GM21526 (cell line): ENCODE measurements at regions not wholly inside any gene's neighbourhood (a gene's known extent, or its start where the extent isn't known, plus 50 kb on each side); places are given as distances from the start of the nearest gene placed in this dataset.
"Not testable (repeated sequence)": the region's sequence is repeated elsewhere in the genome, so short reads cannot be mapped to it uniquely, and the experiment has no call there.

Experiments
- ATAC-seq: cut with Tn5 transposase; IDR thresholded peaks from one replicate; pipeline ENCODE4 v1.9.1; 2021; ENCODE audit warnings: moderate library complexity; ENCODE audit not compliant: unreplicated experiment, low FRiP score

DNA sequence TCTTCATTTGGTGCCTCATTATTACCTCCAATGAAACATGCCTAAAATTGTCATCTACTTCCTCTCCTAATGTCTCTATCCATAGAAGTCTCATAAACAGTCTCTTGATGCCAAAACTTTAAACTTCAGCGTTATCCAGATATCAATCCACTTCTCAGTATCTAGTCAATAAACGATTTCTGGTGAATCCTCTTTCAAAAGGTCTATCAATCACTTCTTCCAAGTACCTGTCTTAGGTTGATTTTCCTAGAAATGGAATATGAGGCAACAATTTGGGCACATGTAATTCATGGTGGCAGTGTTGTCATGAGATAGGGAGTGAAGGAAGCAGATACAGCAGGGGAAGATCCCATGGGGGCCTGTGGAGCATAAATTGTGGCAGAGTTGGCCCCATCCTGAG, 348.5 kb upstream of the POU1F1 start:
- no peak for ATAC-seq

- no peak for ATAC-seq
These were observed 345.3 kb upstream of the POU1F1 start for GRCh38 chr3:87621667-87622066.

DNA sequence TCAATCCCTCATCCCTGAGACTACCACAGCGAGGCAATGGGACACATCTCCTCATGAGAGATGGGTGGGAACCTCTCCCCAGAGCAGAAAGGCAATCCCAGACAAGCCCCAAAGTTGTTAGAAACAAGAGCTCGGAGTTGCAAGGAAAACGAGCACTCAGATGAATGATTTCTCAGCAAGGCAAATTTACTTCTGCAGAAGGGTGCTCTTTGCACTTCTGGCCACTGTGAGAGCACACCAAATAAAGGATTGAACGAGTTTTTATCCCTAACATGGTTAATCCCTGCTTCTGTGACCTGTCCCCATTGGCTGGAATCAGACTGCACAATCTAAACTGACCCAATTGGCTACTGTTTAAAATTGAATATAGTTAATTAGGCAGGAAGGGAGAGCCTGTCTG, 339.1 kb upstream of the POU1F1 start:
- no peak for ATAC-seq

DNA sequence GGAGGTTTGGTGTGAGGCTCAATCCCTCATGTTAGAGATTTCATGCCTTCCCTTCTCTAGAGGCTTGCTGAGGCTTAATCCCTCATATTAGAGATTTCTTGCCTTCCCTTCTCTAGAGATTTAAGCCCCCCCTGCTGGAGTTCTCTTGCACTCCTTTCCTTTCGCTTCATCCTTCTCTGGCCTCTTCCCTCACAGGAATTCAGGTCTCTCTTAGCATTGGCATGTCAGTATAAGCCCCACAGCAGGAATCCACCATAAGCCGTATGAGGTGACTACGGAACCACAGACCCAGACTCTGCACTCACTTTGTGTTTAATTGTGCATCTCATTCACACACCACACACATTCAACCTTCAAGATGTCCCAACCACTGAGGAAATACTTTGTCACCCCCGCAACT, 338.6 kb upstream of the POU1F1 start:
- ATAC-seq = no peak

GRCh38 chr3:87607234-87607633, 330.9 kb upstream of the POU1F1 start:
- no peak for ATAC-seq

DNA sequence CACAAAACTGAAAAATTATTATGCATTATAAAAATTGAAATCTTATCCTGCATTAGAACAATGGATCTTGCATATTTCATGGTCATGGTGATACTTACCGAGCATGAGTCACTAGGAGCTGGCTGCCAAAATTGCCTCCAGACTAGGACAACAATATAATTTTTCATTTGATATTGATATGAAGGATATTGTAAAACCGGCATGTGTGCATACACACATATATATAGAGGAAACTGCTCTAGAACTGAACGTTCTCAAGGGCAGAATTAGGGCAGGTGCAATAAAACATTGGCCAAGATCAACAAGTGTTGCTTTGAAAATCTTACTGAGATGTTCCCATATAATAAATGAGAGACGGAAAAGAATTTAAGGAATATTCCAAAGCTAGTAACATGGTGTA, 319.4 kb upstream of the POU1F1 start:
- no peak for ATAC-seq

DNA sequence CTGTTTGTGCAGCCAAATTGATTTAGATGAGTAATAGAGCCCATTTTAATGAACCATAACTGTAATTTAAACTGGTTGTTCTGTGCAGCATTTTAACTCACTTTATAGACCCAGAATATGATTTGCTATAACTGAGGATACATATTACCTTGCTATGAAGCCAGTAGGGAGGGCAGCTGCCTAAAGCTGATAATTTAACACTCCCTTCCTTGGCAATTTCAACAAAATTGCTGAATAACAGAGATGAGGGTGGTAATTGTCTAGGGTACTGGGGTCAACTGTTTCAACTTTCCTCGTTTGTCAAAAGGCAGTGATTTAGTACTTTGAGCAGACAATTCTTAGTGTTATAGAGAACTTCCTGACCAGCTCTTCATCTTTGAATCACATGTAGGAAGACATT, 304.9 kb upstream of the POU1F1 start:
- no peak for ATAC-seq

DNA sequence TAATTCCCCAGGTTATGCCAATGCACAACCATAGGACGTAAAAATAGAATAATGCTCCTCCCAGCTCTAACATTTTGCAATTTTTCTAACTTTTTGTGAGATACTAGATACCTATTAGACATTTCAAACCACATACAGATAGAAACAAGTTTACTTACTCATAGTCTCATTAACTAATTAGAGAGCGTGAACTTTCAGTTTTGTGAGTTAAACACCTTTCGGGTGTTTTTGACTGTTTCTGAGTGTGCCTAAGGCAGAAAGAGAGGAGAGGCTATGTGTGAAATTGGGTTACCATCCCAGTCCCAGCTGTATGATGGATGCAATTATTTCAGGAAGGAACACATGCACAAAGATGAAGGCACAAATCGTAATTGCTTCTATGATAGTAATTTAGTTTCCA, 300.4 kb upstream of the POU1F1 start:
- no peak for ATAC-seq

- no peak for ATAC-seq
These were observed 299.2 kb upstream of the POU1F1 start for GRCh38 chr3:87575550-87575949.

DNA sequence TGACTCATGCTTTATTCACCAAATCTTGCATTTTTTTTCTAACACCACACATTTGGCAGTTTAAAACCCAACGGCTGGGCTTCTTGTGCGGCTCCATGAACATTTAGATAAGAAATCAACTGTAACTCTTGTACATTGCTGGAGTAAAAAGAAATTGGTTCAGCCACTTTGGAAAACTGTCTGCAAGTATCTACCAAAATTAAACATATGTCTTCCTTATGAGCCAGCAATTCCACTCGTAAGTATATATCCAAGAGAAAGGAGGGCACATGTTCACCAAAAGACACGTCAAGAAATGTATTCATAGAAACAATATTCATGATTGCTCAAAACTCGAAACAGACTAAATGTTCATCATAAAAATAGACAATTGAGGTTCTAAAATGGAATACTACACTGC, 291.9 kb upstream of the POU1F1 start:
- no peak for ATAC-seq

- ATAC-seq = no peak
These were observed 288.1 kb upstream of the POU1F1 start for GRCh38 chr3:87564438-87564837.

DNA sequence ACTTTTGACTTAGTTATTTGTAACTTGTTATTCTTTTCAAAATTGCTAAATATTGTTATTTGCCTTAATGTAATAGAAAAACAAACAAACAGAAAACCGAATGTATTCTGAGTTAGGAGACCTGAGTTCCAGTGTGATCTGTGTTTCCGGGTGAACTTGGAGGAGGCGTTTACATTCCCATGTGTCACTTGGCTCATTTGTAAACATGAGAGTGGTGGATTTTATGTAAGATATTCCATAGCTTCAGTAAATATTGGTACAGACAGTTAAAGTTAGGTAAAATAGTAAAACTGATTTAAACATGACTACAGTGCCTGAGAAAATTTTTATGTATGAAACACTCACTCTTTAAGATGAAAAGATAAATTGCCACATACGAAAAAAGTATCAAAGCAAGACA, 287.3 kb upstream of the POU1F1 start:
- ATAC-seq = no peak

DNA sequence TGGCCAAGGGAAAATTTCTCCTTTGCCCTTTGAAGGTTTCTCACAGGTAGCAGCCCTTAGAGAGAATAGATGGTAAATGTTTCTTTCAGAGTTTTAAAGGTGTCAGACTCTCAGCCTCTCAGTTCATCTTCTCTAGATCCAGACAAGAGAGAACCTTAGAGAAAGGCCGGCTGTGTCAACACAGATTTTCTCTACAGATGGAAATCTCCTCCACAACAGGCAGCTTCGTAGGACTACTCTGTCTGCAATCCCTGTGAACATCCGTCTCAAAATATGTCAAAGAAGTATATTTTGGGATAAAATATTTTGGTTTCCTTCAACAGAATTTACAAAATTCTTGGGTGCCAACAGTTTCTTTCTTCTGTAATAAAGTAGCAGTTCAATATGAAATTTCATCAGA, 282.1 kb upstream of the POU1F1 start:
- no peak for ATAC-seq

GRCh38 chr3:87555290-87555689, 278.9 kb upstream of the POU1F1 start:
- no peak for ATAC-seq

- ATAC-seq = no peak
These were observed 276.7 kb upstream of the POU1F1 start for GRCh38 chr3:87553058-87553457.

DNA sequence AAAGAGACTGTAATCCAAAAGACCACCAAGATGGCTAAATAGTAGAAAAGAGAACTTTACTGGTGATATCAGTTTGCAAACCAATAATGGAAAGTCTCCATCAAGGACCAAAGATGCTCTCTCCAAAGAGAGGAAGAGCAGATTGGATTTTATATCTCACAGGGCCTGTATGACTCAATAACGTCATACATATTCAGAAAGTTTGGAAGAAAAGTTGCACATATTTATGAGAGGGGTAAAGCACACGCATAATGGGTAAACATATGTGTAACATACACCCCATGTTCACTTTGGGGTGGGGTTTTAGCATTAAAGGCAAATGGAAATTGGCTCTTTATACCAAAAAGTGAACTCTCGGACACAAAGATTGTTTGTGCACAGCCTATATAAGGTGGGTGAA, 274.5 kb upstream of the POU1F1 start:
- no peak for ATAC-seq

DNA sequence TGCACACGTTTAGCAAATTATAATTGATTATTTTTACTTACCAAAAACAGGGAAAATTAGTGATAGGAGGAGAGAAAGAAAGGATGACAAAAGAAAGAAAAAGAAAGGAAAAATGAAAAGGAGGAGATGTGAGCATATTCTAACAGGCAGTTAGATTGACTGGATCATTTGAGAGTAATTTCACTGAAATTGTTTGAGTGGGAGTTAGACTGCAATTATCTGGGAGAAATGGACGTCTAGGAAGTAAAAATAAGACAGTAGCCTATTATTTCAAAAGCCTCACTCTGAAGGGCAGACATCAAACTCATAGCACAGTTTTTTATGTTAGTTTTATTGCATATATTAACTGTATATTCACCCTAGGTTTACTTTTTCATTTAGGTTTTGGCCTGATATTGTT, 272.8 kb upstream of the POU1F1 start:
- no peak for ATAC-seq

GRCh38 chr3:87548271-87548670, 271.9 kb upstream of the POU1F1 start:
- no peak for ATAC-seq

DNA sequence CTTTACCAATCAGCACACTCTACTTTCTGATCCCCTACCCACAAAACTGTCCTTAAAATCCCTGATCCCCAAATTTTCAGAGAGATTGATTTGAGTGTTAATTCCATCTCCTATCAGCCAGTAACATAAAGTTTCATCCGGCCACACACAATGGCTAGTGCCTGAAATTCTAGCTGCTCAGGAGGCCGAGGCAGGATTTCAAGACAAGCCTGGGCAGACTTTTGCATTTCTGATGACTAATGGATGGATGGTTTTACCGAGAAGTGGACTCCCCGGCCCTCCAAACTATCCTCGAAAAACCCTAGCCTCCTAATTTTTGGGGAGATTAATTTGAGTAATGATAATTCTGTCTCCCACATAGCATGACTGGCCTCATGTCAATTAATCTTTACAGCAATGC, 269.8 kb upstream of the POU1F1 start:
- no peak for ATAC-seq

- not testable (repeated sequence) for ATAC-seq
These were observed 267.0 kb upstream of the POU1F1 start for GRCh38 chr3:87543408-87543807.

- ATAC-seq = no peak
These were observed 265.3 kb upstream of the POU1F1 start for GRCh38 chr3:87541723-87542122.

GRCh38 chr3:87538722-87539121, 262.3 kb upstream of the POU1F1 start:
- not testable (repeated sequence) for ATAC-seq

DNA sequence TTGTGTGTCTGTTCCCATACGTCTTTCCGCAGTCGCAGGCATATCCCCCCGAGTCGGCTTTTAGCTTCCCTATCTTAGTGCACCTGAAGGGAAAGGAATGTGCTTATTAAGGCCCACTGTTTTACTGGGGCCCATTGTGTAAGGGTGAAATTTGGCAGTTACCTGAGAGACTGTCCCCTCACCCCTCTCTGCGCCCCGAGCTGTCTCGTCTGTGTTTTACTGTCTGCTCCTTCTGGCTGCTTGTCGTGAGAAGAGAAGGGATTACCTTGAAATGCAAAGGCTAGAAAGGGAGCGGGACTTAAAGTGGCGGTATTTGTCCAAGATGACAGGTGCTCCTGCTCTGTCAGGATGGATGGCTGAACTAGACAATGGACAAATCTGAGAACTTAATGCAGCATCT, 233.0 kb upstream of the POU1F1 start:
- ATAC-seq = no peak

DNA sequence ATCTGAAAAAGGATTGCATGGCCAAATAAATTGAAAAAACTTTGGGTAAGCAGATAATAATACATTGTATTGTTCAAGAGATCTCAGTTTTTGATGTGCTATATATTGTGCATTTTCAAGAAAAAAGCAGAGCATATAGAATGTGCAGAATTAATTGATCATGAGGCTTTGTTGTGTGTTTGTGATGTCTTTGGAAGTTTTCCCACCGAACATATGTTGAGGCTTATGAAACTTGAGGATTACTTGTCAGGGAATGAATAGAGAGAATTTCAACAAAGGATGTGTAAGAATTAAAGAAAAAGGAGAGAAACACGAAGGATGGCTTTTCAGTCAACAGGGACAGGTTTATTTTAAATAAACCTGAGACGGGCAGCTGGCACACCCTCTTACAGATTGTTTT, 232.5 kb upstream of the POU1F1 start:
- no peak for ATAC-seq
